GM18511 (cell line): ENCODE measurements at regions not wholly inside any gene's neighbourhood (a gene's known extent, or its start where the extent isn't known, plus 50 kb on each side); places are given as distances from the start of the nearest gene placed in this dataset.
"Not testable (repeated sequence)": the region's sequence is repeated elsewhere in the genome, so short reads cannot be mapped to it uniquely, and the experiment has no call there.

ENCODE experiments used
- ATAC-seq: cut with Tn5 transposase; IDR thresholded peaks from one replicate; pipeline ENCODE4 v1.9.1; 2021; ENCODE audit warnings: mild to moderate bottlenecking, moderate library complexity; ENCODE audit not compliant: unreplicated experiment

- no peak for ATAC-seq
Measured at GRCh38 chr11:26896719-26897118, 97.2 kb upstream of the FIBIN start.

- no peak for ATAC-seq
Measured at GRCh38 chr11:26898799-26899198, 95.1 kb upstream of the FIBIN start.

- ATAC-seq: no peak
Measured at GRCh38 chr11:26901162-26901561, 92.8 kb upstream of the FIBIN start.

GRCh38 chr11:26904132-26904531 is 89.8 kb upstream of the FIBIN start:
- ATAC-seq: no peak

- ATAC-seq: no peak
Measured at GRCh38 chr11:26904801-26905200, 89.1 kb upstream of the FIBIN start.

- ATAC-seq: no peak
Measured at GRCh38 chr11:26905368-26905767, 88.5 kb upstream of the FIBIN start.

- no peak for ATAC-seq
Measured at GRCh38 chr11:26909515-26909914, 84.4 kb upstream of the FIBIN start.

GRCh38 chr11:26909991-26910591 is 83.8 kb upstream of the FIBIN start:
- ATAC-seq: no peak

- peak; percentile 66 for ATAC-seq
Measured at GRCh38 chr11:26914968-26915367, 78.9 kb upstream of the FIBIN start.

- no peak for ATAC-seq
Measured at GRCh38 chr11:26916805-26917204, 77.1 kb upstream of the FIBIN start.

- no peak for ATAC-seq
Measured at GRCh38 chr11:26928582-26928981, 65.3 kb upstream of the FIBIN start.

- ATAC-seq: no peak
Measured at GRCh38 chr11:26929806-26930517, 64.0 kb upstream of the FIBIN start.

GRCh38 chr11:26930518-26931247 is 63.2 kb upstream of the FIBIN start:
- ATAC-seq: no peak

- no peak for ATAC-seq
Measured at GRCh38 chr11:26931248-26931631, 62.7 kb upstream of the FIBIN start.

GRCh38 chr11:26931881-26932280 is 62.0 kb upstream of the FIBIN start:
- no peak for ATAC-seq

GRCh38 chr11:26936109-26936508 is 57.8 kb upstream of the FIBIN start:
- no peak for ATAC-seq

- no peak for ATAC-seq
Measured at GRCh38 chr11:26937386-26937785, 56.5 kb upstream of the FIBIN start.

GRCh38 chr11:26940501-26940900 is 53.4 kb upstream of the FIBIN start:
- ATAC-seq: not testable (repeated sequence)

- no peak for ATAC-seq
Measured at GRCh38 chr11:26942356-26942755, 51.6 kb upstream of the FIBIN start.

GRCh38 chr11:26943636-26944035 is 50.3 kb upstream of the FIBIN start:
- ATAC-seq: no peak
